Ectodermal cell (in vitro differentiated cells): ENCODE measurements at regions not wholly inside any gene's neighbourhood (a gene's known extent, or its start where the extent isn't known, plus 50 kb on each side); places are given as distances from the start of the nearest gene placed in this dataset.

Experiments
- H3K27ac ChIP-seq: 2 replicates; pipeline ENCODE4 v1.7.0; 2013; ENCODE audit warnings: mild to moderate bottlenecking, low read depth, low read length; ENCODE audit not compliant: insufficient read depth, poor library complexity, severe bottlenecking
- H3K27me3 ChIP-seq: 2 replicates; pipeline ENCODE4 v1.7.0; 2013; ENCODE audit warnings: mild to moderate bottlenecking, low read length; ENCODE audit not compliant: insufficient read depth, control insufficient read depth, poor library complexity, severe bottlenecking
- H3K36me3 ChIP-seq: one replicate; pipeline ENCODE4 v1.7.0; 2013; ENCODE audit warnings: low read length; ENCODE audit not compliant: control insufficient read depth, insufficient read depth
- H3K4me1 ChIP-seq: one replicate; pipeline ENCODE4 v1.7.0; 2013; ENCODE audit warnings: low read length; ENCODE audit not compliant: control insufficient read depth, insufficient read depth
- H3K4me3 ChIP-seq: 2 replicates; pipeline ENCODE4 v1.7.0; 2013; ENCODE audit warnings: low read depth, low read length, control low read depth; ENCODE audit not compliant: insufficient read depth
- H3K9me3 ChIP-seq: 2 replicates; pipeline ENCODE4 v1.7.0; 2013; ENCODE audit warnings: mild to moderate bottlenecking, low read length, moderate library complexity; ENCODE audit not compliant: control insufficient read depth
- WGBS, 2 experiments: methylation state at CpG; one replicate each; pipeline ENCODE4 v1.1.7; 2013; ENCODE audit warnings: missing lambda C conversion rate in 2 of 2; 5-methylcytosine and 5-hydroxymethylcytosine counted together

- Histone ChIP-seq H3K27ac (no peak overlapping the region), H3K4me1 (no peaks in the 10 kb centered on the region), H3K36me3 (no peaks in the 10 kb centered on the region), H3K4me3 (no peak overlapping the region), H3K9me3 (no peaks in the 10 kb centered on the region), H3K27me3 (no peaks in the 10 kb centered on the region)
- 89 to 93% methylated on average over 5 of the region's 5 CpGs for WGBS, 2 experiments
These were observed 148.0 kb upstream of the PWP1 start for GRCh38 chr12:107537464-107538119.

GRCh38 chr12:107539196-107539939 lies 146.2 kb upstream of the PWP1 start:
- WGBS, 2 experiments = 85 to 88% methylated on average over 5 of the region's 5 CpGs
- H3K27me3 ChIP-seq = no peaks in the 10 kb centered on the region
- H3K27ac ChIP-seq = no peak overlapping the region
- H3K4me3 ChIP-seq = no peak overlapping the region
- H3K4me1 ChIP-seq = no peaks in the 10 kb centered on the region
- no peaks in the 10 kb centered on the region for H3K36me3 ChIP-seq
- no peaks in the 10 kb centered on the region for H3K9me3 ChIP-seq

GRCh38 chr12:107541001-107541705 lies 144.4 kb upstream of the PWP1 start:
- H3K9me3 ChIP-seq = no peaks in the 10 kb centered on the region
- H3K4me3 ChIP-seq = no peak overlapping the region
- no peaks in the 10 kb centered on the region for H3K4me1 ChIP-seq
- WGBS, 2 experiments = 89 to 94% methylated on average over 6 to 7 of the region's 7 CpGs
- no peaks in the 10 kb centered on the region for H3K27me3 ChIP-seq
- no peak overlapping the region for H3K27ac ChIP-seq
- no peaks in the 10 kb centered on the region for H3K36me3 ChIP-seq

- H3K36me3 ChIP-seq = no peaks in the 10 kb centered on the region
- H3K27ac ChIP-seq = no peak overlapping the region
- H3K9me3 ChIP-seq = no peaks in the 10 kb centered on the region
- 92 to 95% methylated on average over 5 of the region's 5 CpGs for WGBS, 2 experiments
- no peaks in the 10 kb centered on the region for H3K27me3 ChIP-seq
- no peaks in the 10 kb centered on the region for H3K4me1 ChIP-seq
- H3K4me3 ChIP-seq = no peak overlapping the region
These were observed 142.2 kb upstream of the PWP1 start for GRCh38 chr12:107543416-107543815.

GRCh38 chr12:107543841-107544240 lies 141.8 kb upstream of the PWP1 start:
- H3K4me3 ChIP-seq = no peak overlapping the region
- H3K9me3 ChIP-seq = no peaks in the 10 kb centered on the region
- no peaks in the 10 kb centered on the region for H3K27me3 ChIP-seq
- WGBS, 2 experiments = 90 to 93% methylated on average over 4 of the region's 4 CpGs
- H3K27ac ChIP-seq = no peak overlapping the region
- H3K36me3 ChIP-seq = no peaks in the 10 kb centered on the region
- no peaks in the 10 kb centered on the region for H3K4me1 ChIP-seq

GRCh38 chr12:107544937-107545336 lies 140.7 kb upstream of the PWP1 start:
- Histone ChIP-seq H3K4me1 (no peaks in the 10 kb centered on the region), H3K36me3 (no peaks in the 10 kb centered on the region), H3K9me3 (no peaks in the 10 kb centered on the region), H3K27me3 (no peaks in the 10 kb centered on the region), H3K27ac (no peak overlapping the region), H3K4me3 (no peak overlapping the region)
- WGBS, 2 experiments = 90 to 96% methylated on average over 2 of the region's 2 CpGs

GRCh38 chr12:107545737-107546353 lies 139.8 kb upstream of the PWP1 start:
- no peaks in the 10 kb centered on the region for H3K4me1 ChIP-seq
- no peaks in the 10 kb centered on the region for H3K36me3 ChIP-seq
- H3K9me3 ChIP-seq = no peaks in the 10 kb centered on the region
- no peak overlapping the region for H3K4me3 ChIP-seq
- H3K27ac ChIP-seq = no peak overlapping the region
- WGBS, 2 experiments = 90 to 92% methylated on average over 6 of the region's 6 CpGs
- no peaks in the 10 kb centered on the region for H3K27me3 ChIP-seq

- 88 to 92% methylated on average over 3 of the region's 3 CpGs for WGBS, 2 experiments
- Histone ChIP-seq H3K9me3 (no peaks in the 10 kb centered on the region), H3K27ac (no peak overlapping the region), H3K4me1 (no peaks in the 10 kb centered on the region), H3K27me3 (no peaks in the 10 kb centered on the region), H3K36me3 (no peaks in the 10 kb centered on the region), H3K4me3 (no peak overlapping the region)
These were observed 138.2 kb upstream of the PWP1 start for GRCh38 chr12:107547389-107547788.

GRCh38 chr12:107549651-107550480 lies 135.7 kb upstream of the PWP1 start:
- H3K4me1 ChIP-seq = no peaks in the 10 kb centered on the region
- no peaks in the 10 kb centered on the region for H3K9me3 ChIP-seq
- H3K36me3 ChIP-seq = no peaks in the 10 kb centered on the region
- H3K27me3 ChIP-seq = no peaks in the 10 kb centered on the region
- H3K4me3 ChIP-seq = no peak overlapping the region
- WGBS, 2 experiments = 90 to 93% methylated on average over 4 of the region's 4 CpGs
- H3K27ac ChIP-seq = no peak overlapping the region
